ENCODE measurements at regions not wholly inside any gene's neighbourhood (a gene's known extent, or its start where the extent isn't known, plus 50 kb on each side); places are given as distances from the start of the nearest gene placed in this dataset.

DNA sequence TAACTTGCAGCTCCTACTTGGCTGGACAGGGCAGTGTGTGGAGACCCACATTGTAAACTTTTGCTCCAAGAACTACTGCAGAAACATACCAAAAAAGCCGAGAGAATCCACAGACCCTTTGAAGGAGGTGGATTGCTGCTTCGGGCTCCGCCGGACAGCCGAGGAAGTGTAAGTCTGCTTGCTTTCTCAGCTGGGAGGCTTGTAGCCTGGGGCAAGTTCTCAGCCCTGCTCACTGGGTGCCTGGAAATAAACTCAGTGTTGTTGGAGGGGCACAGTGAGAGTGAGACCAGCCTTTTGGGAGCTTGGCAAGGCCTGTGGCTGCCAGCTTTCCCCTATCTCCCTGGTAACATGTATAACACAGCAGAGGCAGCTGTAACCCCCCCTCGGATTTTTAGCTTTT lies 215.6 kb downstream of the SYK start:
- TF ChIP-seq POLR2A (IDR thresholded peaks at IDR 0.05; ENCODE audit: low read length) (no peak), GATA1 (IDR thresholded peaks at IDR 0.05; ENCODE audit: low read depth, low read length) (no peak)
